GM12874 (cell line): ENCODE measurements at regions not wholly inside any gene's neighbourhood (a gene's known extent, or its start where the extent isn't known, plus 50 kb on each side); places are given as distances from the start of the nearest gene placed in this dataset.

Experiments used
- TF ChIP-seq, protein P1 (sequence below): IDR thresholded peaks from 2 replicates; pipeline ENCODE4 v1.5.1; 2011; ENCODE audit warnings: low read depth, mild to moderate bottlenecking, control low read depth, low read length, moderate library complexity; ENCODE audit not compliant: insufficient read depth

DNA sequence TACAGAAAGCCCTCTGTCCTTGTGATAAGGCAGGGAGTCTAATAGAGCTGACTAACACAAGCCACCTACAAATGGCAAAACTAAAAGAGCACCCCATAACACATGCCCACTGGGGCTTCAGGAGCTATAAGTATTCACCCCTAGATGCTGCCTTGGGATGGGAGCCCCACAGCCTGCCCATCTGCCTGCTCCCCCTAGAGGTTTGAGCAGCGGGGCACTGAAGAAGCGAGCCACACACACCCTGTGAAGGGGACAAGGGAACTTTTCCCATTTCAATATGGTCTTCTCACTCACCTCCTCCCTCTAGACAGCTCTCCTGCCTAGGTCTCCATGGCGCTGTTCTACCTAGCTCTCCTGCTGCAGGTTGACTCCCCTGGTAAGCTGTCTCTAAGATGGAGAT is 261.0 kb downstream of the SHQ1 start:
- TF ChIP-seq, protein P1, sequence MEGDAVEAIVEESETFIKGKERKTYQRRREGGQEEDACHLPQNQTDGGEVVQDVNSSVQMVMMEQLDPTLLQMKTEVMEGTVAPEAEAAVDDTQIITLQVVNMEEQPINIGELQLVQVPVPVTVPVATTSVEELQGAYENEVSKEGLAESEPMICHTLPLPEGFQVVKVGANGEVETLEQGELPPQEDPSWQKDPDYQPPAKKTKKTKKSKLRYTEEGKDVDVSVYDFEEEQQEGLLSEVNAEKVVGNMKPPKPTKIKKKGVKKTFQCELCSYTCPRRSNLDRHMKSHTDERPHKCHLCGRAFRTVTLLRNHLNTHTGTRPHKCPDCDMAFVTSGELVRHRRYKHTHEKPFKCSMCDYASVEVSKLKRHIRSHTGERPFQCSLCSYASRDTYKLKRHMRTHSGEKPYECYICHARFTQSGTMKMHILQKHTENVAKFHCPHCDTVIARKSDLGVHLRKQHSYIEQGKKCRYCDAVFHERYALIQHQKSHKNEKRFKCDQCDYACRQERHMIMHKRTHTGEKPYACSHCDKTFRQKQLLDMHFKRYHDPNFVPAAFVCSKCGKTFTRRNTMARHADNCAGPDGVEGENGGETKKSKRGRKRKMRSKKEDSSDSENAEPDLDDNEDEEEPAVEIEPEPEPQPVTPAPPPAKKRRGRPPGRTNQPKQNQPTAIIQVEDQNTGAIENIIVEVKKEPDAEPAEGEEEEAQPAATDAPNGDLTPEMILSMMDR = 0 out of 2 replicates have a peak, but pooled peaks have one; percentile 16

DNA sequence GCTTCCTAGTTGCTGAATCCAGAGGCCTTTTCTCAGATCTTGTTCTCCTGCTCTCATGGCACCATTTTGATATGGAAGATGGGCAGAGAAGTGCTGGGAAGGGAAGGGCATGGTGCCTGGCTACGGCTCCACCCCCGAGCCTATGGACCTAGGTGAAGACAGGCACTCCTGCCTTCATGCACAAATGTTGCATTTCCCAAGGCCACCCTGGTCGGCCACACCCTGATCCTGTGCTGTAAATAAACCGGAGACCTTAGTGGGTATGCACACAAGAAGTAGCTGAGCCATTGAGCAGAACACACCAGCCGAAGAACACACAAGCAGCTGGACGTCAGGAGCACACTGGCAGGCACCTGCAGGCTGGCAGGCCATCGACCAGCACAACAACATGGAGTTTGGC is 261.6 kb downstream of the SHQ1 start:
- TF ChIP-seq, protein P1 = no peak

DNA sequence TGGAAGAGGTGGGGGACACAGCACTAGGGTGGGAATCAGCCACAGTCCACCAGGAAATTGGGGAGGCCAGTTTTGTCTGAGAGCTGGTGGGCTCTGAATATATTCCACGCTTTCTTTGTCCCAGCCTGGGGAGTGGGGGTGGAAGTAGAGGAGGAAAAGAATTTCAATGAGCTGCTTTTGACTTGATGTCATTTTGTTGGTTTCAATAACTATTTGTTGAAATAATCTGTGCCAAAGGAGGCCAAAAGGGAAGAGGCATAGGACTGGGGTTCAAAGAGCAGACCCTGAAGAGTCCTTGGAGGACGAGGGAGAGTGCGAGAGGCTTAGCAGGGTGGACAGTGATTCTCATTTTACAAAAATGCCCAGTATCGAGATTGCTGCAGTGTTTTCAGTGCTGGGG is 262.3 kb downstream of the SHQ1 start:
- TF ChIP-seq, protein P1 = no peak

DNA sequence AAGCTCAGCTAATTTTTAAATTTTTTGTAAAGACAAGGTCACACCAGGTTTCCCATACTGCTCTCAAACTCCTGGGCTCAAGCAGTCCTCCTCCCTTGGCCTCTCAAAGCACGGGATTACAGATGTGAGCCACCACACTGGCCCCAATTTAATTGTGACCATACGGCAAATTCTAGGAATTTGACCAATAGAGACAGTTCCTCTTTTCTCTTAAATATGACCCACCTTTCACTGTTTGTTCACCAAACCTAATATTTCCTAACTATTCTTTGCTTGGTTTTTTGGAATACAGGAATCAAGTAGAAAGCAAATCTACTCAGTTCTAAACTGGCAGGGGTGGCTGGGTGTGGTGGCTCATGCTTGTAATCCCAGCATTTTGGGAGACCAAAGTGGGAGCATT is 264.0 kb downstream of the SHQ1 start:
- TF ChIP-seq, protein P1 = no peak

DNA sequence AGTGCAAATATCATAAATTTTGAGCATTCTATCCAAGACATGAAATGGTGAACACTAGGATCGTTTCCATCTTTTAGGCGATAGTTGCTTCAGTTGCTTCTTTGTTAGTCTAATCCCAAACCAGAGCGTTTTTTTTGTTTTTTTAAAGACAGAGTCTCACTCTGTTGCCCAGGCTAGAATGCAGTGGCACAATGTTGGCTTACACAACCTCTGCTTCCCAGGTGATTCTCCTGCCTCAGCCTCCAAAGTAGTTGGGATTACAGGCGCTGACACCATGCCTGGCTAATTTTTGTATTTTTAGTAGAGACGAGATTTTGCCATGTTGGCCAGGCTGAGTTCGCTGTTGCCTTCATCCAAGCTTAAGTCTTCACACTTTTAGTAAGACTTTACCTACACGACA is 265.3 kb downstream of the SHQ1 start:
- TF ChIP-seq, protein P1 = no peak

DNA sequence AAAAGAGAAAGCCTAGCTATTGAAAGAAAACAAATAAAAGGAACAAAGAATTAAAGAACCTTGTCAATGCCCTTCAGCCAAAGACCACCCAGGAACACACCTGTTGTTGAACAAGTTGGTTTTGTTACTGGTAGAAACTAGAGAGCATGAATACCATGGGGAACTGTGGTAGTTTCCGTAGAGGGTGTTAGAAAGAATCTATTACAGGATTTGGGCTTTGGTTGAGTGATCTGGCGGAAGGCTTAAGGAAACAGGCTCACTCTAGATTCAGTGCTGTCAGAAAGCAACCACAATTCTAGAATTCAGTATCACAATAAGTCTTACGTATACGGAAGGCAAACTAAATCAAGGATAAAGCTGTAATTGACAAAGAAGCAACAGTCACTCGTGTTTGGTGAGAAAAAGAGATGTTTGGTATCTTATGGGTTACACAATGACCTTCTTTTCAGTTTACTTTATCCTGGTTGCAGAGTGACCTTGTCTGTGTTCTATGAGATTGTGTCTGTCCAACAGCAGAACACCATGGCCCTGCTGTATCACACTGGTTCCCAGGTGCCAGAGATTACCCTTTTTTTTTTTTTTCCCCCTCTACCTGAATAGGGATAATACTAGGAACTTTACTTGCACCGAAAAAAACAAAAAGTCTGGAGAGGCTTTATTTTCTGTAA is 265.9 kb downstream of the SHQ1 start:
- TF ChIP-seq, protein P1 = no peak

DNA sequence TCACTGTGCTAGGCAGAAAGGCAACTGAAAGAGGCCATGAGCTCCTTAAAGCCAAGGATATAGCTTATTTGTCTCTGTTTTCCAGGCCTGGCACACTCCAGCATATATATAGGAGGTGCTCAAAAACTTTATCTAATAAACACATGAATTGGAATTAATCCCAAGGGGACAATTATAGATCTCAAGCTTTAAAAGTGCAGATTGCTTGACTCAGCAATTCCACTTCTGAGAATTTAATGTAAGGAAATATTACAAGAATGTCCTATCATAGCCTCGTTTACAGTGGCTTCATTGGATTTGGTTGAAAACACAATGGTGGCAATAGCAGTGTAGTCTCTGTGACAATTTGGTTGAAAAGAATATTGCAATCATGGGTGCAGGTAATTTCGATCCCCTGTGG is 267.3 kb downstream of the SHQ1 start:
- TF ChIP-seq, protein P1 = no peak

DNA sequence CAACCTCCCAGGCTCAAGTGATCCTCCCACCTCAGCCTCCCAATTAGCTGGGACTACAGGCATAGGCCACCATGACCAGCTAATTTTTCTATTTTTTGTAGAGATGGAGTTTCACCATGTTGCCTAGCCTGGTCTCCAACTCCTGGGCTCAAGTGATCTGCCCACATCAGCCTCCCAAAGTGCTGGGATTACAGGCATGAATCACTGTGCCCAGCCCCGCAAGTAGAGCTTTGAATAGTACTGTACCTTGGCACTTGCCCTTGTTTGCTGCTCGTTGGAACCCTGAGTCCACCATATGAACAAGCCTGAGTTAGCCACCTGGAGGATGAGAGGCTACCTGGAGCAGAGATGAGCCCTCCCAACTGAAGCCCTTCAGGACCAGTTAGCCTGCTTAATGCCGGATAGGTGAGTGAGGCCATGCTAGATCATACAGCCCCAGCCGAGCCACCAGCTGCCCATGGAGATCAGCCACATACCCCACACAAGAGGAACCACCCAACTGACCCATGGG is 267.9 kb downstream of the SHQ1 start:
- TF ChIP-seq, protein P1 = no peak
